Epithelial cell of esophagus (primary cell): ENCODE measurements at regions not wholly inside any gene's neighbourhood (a gene's known extent, or its start where the extent isn't known, plus 50 kb on each side); places are given as distances from the start of the nearest gene placed in this dataset.

ENCODE experiments used
- DNase-seq: peaks from one replicate; pipeline ENCODE4 v3.0.0; 2010; ENCODE audit warnings: low read depth
- H3K4me3 ChIP-seq: 2 replicates; pipeline ENCODE4 v1.5.1; 2011; ENCODE audit warnings: mild to moderate bottlenecking, low read length, control low read depth
- TF ChIP-seq, protein P1 (sequence below): IDR thresholded peaks from 2 replicates; pipeline ENCODE4 v1.5.1; 2011; ENCODE audit warnings: low read depth, mild to moderate bottlenecking, low read length, control low read depth, inconsistent platforms; ENCODE audit not compliant: insufficient read depth; ENCODE audit errors: missing control alignments

DNA sequence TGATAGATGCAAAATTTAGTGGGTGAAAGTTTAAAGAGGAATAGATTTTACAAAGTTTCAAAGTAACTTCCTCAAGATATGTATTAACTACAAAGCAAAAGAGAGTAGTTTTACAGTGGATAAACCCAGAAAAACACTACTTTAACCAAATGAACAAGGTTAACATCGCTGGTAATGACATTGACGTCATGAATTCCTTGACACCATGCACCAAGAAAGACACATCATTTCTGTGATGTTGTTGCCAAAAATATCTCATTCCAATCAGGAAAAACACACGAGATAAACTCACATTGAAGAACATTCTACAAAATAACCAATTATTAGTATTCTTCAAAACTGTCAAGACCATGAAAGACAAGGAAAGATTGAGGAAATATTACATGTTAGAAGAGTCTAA, 605.6 kb upstream of the SETBP1 start:
- TF ChIP-seq, protein P1, sequence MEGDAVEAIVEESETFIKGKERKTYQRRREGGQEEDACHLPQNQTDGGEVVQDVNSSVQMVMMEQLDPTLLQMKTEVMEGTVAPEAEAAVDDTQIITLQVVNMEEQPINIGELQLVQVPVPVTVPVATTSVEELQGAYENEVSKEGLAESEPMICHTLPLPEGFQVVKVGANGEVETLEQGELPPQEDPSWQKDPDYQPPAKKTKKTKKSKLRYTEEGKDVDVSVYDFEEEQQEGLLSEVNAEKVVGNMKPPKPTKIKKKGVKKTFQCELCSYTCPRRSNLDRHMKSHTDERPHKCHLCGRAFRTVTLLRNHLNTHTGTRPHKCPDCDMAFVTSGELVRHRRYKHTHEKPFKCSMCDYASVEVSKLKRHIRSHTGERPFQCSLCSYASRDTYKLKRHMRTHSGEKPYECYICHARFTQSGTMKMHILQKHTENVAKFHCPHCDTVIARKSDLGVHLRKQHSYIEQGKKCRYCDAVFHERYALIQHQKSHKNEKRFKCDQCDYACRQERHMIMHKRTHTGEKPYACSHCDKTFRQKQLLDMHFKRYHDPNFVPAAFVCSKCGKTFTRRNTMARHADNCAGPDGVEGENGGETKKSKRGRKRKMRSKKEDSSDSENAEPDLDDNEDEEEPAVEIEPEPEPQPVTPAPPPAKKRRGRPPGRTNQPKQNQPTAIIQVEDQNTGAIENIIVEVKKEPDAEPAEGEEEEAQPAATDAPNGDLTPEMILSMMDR: no peak
- DNase-seq: no peak
- H3K4me3 ChIP-seq: no peak overlapping the region

DNA sequence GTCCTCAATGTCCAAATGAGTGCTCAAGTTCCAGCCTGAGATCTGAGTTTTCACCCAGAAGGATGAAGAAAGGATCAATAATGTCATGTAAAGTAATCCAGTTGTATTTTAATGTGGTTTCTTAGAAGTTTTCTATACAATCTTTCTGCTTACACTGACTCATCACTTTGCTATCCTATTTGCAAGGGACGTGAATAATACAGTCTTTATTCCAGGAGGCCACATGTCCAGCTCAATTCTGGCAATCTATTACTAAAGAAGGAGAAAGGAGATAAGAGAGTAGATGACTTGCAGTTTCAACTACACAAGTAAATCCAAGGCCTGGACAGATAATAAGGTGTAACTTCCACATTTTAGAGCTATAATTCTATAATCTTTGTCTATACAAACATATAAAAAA, 601.1 kb upstream of the SETBP1 start:
- DNase-seq: peak; percentile 61
- TF ChIP-seq, protein P1: no peak
- H3K4me3 ChIP-seq: no peak overlapping the region

DNA sequence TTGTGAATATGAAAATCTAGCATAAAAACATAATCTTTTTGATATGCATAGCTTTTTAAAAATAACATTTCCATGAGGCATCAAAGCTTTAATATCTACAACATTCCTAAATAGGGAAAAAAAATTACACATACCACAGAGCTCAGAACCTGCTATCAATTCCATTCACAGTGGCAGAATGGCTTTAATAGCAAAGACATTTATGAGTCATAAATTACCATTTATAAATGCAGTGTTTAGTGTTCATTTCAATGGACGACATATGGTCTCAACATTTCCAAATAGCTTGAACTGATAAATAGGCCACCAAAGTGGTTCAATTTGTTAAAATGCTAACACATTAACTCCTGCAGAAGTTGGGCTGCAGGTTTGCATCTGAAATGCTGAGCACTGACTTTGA, 600.6 kb upstream of the SETBP1 start:
- TF ChIP-seq, protein P1: no peak
- no peak for DNase-seq
- H3K4me3 ChIP-seq: no peak overlapping the region

DNA sequence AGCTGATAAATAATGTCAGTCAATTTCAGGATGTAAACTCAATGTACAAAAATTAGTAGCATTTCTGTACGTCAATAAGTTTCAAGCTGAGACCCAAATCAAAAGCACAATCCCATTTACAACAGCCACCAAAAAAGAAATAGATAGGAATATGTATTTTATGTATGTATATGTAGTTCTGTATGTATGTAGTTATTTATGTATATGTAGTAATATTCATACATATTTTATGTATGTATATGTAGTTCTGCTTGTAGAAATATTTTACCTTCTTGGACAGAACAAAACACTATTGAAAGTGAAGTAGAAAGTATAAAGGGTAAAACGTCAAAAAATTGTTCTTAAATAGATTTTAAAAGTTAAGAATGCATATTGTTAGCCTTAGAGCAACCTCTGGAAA, 591.0 kb upstream of the SETBP1 start:
- TF ChIP-seq, protein P1: no peak
- DNase-seq: no peak
- no peak overlapping the region for H3K4me3 ChIP-seq

DNA sequence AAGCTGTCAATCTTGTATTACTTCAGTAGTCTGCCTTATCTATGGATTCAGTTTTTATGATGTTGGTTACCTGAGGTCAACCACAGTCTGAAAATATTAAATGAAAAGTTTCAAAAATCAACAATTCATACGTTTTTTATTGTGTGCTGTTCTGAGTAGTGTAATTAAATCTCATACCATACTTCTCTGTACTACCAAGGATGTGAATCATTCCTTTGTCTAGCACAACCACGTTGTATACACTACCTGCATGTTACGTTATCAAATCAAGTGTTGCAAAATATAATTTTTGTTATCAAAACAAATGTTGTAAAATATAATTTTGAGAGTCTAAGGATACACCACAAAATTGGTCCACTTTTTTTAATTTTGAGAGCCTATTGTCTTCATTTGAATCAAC, 590.2 kb upstream of the SETBP1 start:
- TF ChIP-seq, protein P1: no peak
- peak; percentile 48 for DNase-seq
- H3K4me3 ChIP-seq: no peak overlapping the region

DNA sequence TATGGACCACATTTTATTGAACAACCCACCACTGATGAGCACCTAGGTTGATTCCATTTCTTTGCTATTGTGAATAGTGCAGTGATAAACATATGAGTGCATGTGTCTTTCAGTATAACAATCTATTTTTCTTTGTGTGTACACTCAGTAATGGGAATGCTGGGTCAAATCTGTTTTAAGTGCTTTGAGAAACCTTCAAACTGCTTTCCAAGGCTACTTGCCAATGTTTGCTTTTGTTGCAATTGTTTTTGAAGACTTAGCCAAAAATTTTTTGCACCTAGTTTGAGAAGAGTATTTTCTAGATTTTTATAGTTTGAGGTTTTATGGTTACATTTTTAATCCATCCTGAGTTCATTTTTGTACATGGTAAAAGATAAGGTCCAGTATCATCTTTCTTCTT, 587.4 kb upstream of the SETBP1 start:
- TF ChIP-seq, protein P1: no peak
- no peak for DNase-seq
- no peak overlapping the region for H3K4me3 ChIP-seq

DNA sequence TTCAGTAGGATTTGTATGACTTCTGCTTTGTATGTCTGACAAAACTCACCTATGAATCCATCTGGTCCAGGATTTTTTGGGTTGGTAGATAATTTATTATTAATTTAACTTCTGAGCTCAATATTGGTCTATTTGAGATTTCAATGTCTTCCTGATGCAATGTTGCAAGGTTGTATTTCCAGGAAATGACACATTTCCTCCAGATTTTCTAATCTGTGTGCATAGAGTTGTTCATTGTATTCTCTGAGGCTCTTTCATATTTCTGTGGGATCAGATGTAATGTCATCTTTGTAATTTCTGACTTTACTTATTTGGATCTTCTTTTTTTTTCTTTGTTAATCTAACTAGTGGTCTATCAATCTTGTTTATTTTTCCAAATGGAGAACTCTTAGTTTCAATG, 584.7 kb upstream of the SETBP1 start:
- H3K4me3 ChIP-seq: no peak overlapping the region
- TF ChIP-seq, protein P1: no peak
- DNase-seq: peak; percentile 19
